Cerebellar cortex (tissue), 1 donor: ENCODE measurements at regions not wholly inside any gene's neighbourhood (a gene's known extent, or its start where the extent isn't known, plus 50 kb on each side); places are given as distances from the start of the nearest gene placed in this dataset.
A peak's percentile ranks its signal among the peaks of the same experiment; 100 is the strongest.

Source experiments
- DNase-seq: peaks from one replicate; pipeline ENCODE4 v3.0.0-alpha.2; 2015; ENCODE audit warnings: low spot score

DNA sequence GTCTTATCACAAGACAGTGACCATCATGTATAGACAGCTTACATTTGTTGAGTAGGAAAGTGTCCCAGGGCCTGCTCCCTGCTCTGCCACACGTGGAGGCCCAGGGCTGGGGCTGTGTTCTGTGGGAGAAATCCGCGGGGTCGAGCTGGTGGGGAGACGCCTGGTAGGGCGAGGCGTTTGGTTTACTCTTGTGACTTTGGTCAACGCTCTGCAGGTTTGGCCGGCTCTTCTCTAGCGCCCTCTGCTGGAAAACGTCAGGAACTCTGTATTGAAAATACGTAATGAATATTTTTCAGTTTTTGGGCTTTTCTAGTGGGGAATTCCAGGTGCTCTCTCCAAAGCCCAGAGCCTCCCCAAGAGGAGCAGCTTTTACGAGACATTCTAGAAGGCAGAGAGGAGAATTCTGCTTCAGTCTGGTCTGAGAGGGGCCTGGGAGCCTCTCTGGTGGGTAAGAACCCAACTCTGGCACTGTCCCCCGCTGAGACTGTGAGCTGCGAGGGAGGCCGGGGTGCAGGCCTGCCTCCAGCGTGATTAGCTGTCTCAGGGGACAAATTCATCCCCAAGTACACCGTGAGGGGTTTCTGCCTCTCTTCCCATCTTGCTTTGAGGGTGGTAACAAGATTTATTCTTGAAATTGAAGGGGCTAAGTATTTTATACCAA lies 112.6 kb upstream of the RALGAPA2 start:
- peak; percentile 11 for DNase-seq

DNA sequence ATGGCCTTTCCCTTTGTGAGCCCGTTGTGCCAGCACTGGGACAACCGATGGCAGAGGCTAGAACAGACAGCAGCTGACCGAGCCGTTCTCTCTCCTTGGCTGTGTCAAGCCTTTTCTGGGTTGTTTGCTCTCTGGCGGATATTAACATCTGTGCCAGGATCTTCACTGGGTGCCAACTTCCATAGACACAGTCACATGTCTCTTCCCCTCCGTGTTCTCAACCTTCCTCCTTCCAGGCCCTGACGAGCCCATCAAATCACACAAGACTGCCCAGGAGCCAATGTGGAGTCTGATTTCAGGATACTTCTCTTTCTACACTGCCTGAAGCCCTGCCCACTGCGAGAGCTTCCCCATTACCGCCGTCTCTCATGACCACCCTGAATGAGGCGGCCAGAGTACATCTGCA lies 111.0 kb upstream of the RALGAPA2 start:
- no peak for DNase-seq

GRCh38 chr20:20821484-20822260 lies 109.2 kb upstream of the RALGAPA2 start:
- DNase-seq = no peak

- DNase-seq = no peak
These were observed 108.5 kb upstream of the RALGAPA2 start for GRCh38 chr20:20820785-20821483.

DNA sequence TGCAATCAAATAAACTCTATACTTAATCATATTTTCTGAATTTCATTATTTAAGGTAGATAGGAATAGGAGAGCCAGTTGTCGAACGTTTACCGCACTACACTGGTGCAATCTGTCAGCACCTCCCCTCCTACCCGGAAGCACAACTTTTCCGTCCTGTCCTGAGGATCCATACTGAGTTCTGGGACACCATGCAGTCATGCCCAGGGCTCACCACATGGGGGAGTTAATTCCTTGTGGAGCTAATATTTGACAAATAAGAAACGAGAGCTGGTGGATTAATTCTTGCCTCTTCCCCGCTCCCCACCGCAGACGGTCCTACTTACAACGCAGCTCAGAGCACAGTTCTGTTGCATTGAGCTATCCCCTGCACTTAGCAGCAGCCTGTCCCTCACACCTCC lies 107.7 kb upstream of the RALGAPA2 start:
- DNase-seq = peak; percentile 7

DNA sequence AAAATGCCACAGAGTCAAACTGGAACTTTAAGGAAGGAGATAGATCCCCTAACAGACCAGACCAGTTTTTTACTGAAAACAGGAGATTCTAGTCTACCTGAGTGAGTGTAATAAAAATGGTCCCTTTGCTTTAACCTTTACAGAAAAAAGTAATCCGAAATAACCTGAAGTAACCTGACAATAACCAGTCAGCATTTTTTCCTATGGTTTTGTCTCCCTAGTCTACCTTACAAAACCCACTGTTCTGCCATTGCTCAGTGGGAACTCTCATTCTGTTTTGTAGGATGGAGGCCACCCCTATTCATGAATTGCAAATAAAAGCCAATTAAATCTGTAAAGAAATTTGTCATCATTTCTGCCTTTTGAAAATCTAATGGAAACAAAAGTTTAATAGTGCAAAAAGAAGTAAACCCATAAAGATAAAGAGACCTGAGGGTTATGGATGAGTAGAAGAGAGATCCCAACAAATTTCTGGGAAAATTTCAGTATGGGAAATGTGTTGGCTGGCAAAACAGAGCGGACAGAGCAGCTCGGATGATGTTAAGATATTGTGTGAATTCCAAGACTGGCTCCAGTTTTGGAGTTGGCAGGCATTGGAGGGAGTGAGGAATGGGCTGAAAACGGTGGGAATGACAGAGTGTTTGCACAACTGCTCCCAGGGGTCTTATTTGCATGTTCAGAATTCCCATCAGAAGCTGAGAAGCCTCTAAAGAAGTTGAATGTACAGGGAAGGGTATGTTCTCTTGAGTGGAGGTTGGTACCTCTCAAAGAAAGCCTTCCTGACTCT lies 104.7 kb upstream of the RALGAPA2 start:
- no peak for DNase-seq

DNA sequence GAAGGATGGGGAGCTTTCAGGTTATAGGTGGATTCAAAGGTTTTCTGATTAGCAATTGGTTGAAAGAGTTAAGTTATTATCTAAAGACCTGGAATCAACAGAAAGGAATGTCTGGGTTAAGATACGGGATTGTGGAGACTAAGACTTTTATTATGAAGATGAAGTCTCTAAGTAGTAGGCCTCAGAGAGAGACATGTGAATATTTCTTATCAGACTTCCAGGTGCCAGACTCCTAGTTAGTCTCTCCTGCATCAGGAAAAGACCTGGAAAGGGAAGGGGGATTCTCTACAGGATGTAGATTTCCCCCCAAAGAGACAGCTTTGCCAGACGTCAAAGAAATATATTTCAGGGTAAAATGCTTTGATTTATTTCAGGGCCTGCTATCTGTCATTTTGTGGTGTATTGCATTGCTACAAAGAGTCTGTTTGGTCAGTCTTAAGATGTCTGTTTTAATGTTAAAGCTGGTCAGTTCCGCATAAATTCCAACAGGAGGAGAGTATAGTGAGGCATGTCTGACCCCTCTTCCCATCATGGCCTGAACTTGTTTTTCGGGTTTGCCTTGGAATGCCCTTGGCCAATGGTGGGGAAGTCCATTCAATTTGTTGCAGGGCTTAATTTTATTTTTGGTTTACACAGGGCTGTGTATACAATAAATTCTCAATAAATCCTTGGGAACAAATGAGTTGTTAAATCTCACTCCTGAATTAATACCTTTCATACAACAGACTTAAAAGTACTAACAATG lies 103.4 kb upstream of the RALGAPA2 start:
- DNase-seq = no peak

GRCh38 chr20:20814685-20815084 lies 102.2 kb upstream of the RALGAPA2 start:
- DNase-seq = no peak

DNA sequence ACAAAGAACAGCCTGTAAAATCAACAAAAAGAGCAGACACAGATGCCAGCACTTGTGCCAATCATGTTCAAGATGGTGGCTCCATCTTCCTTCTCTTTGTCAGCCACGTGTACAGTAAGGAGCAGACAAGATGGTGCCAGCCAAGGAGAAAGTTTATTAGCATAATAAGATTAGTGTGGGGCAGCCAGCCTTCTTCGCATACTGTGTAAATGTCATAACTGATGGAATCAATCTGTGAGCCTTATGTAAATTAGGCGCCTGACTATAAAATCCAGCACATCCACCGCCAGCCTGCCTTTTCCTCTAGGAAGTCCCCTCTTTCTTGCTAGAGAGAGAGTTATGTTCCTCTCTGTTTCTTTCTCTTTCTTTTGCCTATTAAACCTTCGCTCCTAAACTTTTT lies 99.7 kb upstream of the RALGAPA2 start:
- DNase-seq = no peak

DNA sequence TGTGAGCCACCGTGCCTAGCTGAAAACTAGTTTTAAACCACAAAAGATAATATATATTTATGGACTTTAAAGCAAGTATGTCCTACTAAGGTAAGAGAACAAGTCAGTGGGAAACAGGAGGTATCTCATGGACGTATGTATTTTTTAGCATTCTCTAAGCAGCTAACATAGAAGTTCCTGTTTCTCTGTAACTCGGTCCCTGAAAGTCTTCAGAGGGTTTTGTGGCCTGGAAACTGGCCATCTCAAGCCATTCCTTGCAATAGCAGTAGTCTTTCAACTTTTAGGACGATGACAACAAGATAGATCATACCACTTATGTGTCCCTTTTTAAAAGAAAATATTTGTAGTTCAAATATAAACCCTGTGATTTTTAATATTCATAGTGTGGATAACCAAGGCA lies 95.6 kb upstream of the RALGAPA2 start:
- no peak for DNase-seq

DNA sequence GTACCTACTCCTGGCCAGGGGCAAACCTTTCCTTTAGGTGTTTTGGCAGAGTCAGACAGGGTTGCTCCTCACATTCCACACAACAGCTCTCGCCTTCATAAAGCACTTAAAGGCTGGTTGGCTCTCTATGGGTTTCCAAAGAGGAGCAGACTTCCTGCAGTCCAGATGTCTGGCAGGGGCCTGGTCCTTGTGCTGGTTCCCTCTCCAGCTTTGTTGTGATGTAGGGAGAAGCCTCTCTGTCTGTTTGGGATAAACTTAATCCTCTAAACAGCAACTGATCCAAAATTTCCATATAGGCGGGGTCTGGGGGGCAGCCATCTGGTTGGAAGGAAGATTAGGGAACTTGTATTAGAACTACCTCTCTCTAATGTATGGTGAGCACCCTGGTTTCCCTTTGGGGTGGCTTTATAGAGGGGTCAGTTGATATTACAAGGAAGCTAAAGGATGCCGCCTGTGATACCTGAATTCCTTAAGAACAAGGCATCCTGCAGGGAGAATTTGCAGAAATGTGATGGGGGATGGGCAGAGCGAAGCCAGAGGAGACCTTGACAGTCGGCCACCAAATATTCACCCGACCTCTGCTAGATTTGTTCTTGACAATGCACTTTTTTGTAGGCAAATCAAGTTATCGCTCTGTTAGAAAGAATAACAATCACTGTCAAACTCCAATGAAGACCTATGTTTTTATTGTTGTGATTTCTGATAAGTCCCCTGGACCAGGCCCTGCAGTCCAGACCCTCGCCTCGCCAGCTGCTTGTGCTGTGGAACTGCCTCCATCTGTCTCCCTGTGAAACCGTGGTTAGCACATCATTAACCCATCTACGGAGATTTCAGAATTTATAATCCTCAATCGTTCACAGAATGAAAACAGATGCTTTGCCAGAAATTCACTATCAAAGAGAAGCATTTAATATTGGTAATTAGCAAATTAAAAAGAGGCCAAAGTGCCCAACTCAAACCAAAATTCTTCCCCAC lies 94.0 kb upstream of the RALGAPA2 start:
- DNase-seq = no peak

- no peak for DNase-seq
These were observed 90.6 kb upstream of the RALGAPA2 start for GRCh38 chr20:20803011-20803410.

- DNase-seq = no peak
These were observed 89.9 kb upstream of the RALGAPA2 start for GRCh38 chr20:20802328-20802727.

DNA sequence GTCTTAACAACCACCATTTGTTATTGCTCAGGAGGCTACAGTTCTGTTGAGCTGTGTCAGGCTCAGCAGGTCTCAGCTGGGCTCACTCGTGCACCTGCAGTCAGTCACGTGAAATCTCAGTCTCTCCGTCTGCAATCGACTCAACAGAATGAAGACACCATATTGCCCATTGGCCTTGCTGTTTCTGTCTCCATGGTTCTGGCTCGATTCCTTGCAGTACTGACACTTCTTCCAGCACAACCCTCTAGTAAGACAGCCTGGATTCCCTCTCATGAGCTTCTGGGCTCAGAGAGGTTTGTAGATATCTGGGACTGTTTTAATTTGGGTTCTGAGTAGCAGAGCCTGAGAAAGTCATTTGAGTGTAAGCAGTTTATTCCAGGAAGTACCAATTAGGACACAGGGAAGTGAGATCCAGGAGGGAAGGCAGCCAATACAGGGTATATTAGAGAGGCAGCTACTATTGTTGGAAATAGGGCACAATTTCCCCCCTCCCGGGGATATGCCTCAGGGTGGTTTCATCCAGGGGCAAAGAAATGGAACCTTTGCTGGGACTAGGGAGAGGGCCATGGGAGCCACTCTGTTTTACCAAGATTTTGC lies 87.4 kb upstream of the RALGAPA2 start:
- DNase-seq = peak; percentile 10

GRCh38 chr20:20797521-20798310 lies 85.3 kb upstream of the RALGAPA2 start:
- no peak for DNase-seq

GRCh38 chr20:20796766-20797440 lies 84.5 kb upstream of the RALGAPA2 start:
- no peak for DNase-seq

DNA sequence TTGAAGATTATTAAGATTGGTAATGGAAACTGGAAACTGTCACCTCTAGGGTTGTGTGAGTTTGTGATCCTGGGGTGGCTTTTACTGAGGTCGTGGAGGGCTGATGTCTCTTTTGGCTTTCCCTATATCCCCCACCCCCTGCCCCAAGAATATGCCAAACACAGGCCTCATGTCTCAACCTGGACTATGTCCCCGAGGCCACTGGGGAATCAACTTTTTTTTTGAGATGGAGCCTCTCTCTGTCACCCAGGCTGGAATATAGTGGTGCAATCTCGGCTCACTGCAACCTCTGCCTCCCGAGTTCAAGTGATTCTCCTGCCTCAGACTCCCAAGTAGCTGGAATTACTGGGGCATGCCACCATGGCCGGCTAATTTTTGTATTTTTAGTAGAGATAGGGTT lies 83.3 kb upstream of the RALGAPA2 start:
- no peak for DNase-seq

DNA sequence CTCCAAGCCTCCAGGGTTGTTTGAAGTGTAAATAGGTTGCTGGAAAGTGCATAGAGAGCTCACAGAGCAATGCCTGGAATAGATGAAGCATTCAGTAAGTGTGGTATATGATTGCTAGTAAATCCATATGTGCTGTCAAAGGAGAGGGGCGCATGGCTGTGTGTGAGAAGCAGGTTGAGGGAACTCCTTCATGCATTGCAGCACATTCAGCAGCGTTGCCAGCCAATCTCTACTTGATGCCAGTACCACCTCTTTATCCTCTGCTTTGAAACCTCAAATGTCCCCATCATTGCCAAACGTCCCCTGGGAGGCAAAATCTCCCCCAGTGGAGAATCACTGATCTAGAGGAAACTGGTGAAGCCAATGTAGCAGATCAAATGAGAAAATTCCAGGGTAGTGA lies 82.7 kb upstream of the RALGAPA2 start:
- DNase-seq = no peak

GRCh38 chr20:20793591-20793990 lies 81.1 kb upstream of the RALGAPA2 start:
- DNase-seq = no peak
